Posterior cingulate gyrus (tissue), 11 donors: ENCODE measurements at regions not wholly inside any gene's neighbourhood (a gene's known extent, or its start where the extent isn't known, plus 50 kb on each side); places are given as distances from the start of the nearest gene placed in this dataset.

Experiments used
- DNase-seq, 10 donors: peaks; one replicate each; pipeline versions ENCODE4 v3.0.0 to v3.0.0-alpha.2; 2020 to 2021; ENCODE audit warnings: mixed read lengths in 3 of 10
- intact Hi-C: fragments of 100-400 bp; cut with DNase I; formaldehyde crosslinking; loops from one replicate; pipeline ENCODE4 v1.15.1; 2023

DNA sequence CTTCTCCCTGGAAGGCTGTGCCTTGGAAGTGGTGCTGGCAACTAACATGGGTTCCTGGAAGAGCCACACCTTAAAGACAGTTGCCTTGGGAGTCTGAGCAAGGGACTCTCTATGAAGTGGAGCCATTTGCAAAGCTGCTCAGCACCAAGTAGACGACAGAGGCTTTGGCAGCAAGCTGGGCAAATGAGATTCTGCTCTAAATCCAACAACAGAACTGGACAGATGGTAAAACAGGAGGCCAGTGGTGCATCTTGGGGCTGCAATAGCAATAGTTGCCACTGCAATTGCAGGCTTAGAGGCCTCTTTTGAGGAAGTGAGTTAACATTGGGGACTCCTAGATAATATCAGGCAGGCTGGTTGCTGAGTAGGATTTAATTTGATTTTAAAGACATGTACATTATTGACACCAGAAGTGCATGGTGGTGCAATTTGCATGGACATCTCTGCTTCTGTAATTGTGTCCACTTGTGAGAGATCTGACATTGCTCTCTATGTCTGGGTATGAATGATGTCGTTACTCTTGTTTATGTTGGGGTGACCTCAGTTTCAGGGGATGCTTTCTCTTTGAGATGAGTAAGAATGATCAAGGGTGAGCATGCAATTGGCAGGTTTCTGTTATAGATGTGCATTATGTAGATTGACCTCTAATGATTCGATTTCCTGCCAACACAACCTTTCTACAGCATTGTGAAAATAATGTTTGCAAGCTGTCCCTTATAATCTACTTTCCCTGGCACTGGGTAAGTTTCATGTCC is 568.3 kb upstream of the MEX3C start:
- intact Hi-C loops: no loop called here

DNA sequence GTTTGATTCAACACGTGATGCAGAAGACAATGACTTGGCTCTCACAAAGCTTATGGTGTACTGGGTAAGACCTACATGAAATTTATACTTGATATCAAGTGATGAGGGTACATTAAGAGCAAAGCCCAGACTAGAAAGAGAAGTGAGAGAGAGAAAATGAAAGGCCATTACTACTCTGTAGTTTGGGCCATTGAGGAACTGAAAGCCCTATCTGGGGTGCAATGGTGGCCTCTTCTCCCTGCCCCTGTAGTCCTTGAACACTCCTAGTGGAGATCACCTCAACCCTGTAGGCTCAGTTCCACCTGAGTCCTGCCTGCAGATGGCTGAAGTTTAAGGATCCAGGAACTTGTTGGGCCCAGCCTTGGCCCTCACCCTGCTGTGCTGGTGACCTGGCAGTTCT is 569.8 kb upstream of the MEX3C start:
- intact Hi-C loops: no loop called here
- DNase-seq: no peak

More for the DNA sequence above, 568.3 kb upstream of the MEX3C start:
- no peak for DNase-seq

- intact Hi-C loops: no loop called here
- DNase-seq: no peak
Measured at GRCh38 chr18:51778115-51778514, 561.9 kb upstream of the DCC start.

GRCh38 chr18:51789871-51790270 is 550.1 kb upstream of the DCC start:
- intact Hi-C loops: no loop called here
- no peak for DNase-seq

DNA sequence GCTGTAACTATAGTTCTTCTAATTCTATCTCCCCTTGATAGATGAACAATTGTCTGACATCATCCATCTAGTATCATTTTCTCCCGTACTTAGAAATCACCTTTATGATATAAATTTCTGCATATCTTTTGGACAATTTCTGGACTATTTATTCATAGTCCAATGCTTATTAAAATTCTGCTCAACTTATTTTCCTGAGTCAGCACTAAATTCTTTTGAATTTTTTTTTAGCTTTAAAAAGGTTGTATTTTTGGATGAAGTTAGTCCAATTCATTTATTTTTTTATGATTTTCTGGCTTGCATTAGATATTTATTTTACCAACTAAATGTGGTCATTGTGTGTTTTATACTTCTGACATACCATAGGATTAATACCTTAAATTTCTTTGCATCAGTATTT is 538.5 kb upstream of the DCC start:
- intact Hi-C loops: no loop called here

DNA sequence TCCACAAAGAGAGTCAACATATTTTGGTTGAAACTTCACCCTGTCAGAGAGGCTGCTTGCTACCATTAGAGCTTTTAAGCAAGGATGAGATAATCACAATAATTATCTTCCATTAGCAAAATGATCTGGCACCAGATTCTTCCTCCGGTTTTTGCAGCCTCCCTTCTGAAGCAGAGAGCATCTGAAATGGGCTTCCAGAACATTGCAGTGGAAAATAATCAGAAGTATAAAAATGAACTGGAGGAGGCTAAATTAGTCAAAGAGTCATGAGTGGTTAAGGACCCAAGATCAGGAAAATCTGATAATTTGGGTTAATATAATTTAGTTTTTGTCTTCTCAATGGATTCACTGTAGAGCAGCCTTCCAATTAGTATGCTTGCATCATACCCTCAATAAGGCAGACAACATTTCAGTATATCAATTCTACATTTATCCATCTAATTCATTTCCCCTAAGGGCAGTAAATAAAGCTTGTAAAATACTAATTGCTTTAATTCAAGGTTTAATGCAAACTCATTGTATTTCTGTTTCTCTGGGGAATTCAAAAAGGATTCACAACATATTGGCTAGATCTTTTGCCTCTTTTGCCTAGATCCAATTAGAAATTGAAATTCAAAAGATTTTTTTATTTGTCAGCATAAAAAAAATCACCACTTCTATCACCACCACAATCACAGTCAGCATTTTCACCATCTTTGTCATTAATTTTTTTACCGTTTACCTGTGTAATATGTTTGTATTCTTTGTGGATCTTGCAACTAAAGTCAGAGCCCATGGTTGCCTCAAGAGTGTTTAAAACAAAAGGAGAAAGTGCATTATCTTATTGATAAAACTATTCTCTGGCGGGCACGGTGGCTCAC is 537.2 kb upstream of the DCC start:
- intact Hi-C loops: no loop called here
- no peak for DNase-seq

More for the DNA sequence above, 538.5 kb upstream of the DCC start:
- DNase-seq: no peak

DNA sequence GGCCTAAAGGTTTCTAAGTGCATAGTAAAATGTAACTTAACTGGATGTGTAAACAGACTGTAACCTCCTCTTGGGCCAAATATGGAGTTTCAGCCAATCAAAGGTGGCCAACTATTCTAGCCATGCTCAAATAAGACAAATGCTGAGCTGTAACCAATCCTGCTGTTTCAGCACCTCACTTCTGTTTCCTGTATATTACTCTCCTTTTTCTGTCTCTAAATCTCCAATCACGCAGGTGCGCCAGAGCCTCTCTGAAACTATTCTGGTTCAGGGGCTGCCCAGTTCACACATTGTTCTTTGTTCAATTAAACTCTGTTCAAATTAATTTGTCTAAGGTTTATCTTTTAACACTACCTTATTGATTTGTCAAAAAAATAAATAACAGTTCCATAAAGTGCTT is 532.7 kb upstream of the DCC start:
- intact Hi-C loops: no loop called here

GRCh38 chr18:51811883-51812282 is 528.1 kb upstream of the DCC start:
- intact Hi-C loops: no loop called here
- no peak for DNase-seq

More for the DNA sequence above, 532.7 kb upstream of the DCC start:
- no peak for DNase-seq

- no peak for DNase-seq
- intact Hi-C loops: no loop called here
Measured at GRCh38 chr18:51813740-51814139, 526.3 kb upstream of the DCC start.

DNA sequence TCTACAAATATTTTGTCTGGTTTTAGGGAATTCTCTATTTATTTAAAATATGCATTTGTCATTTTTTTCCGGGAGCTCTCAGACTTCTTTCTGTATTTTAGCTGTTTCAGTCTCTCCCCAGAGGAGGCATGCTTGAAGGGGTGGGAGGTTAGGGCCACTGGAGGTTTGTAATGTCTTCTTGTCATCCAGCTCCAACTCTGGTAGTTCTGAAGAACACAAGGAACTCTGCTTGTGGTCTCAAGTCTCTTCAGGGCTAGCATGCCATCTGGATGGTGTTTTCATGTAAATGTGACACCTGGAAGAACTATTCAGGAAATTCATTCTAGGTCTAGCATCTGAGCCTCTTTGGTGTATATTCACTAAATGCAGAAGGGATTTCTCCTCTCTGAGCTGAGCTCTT is 518.4 kb upstream of the DCC start:
- intact Hi-C loops: no loop called here
- DNase-seq: no peak

- intact Hi-C loops: no loop called here
- DNase-seq: no peak
Measured at GRCh38 chr18:51824746-51825145, 515.3 kb upstream of the DCC start.

GRCh38 chr18:51833850-51834249 is 506.1 kb upstream of the DCC start:
- no peak for DNase-seq
- intact Hi-C loops: no loop called here

DNA sequence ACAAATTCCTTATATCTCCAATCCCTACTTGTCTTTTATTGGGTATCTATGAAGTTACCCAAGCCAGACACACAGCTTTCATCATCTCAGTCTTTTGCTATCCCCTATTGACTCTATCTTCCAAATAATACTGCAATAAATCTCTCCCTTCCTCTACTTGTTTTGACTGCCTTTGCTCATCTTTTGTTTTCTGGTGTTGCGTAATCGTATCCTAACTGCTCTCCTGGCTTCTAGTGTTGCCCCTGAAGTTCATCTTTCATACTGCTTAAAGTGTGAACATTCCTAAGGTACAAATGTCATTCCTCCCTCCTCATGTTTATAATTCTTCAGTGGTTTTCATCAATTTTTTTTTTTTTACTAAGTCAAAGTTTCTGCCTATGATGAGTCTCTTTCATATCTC is 491.3 kb upstream of the DCC start:
- DNase-seq: no peak
- intact Hi-C loops: no loop called here

DNA sequence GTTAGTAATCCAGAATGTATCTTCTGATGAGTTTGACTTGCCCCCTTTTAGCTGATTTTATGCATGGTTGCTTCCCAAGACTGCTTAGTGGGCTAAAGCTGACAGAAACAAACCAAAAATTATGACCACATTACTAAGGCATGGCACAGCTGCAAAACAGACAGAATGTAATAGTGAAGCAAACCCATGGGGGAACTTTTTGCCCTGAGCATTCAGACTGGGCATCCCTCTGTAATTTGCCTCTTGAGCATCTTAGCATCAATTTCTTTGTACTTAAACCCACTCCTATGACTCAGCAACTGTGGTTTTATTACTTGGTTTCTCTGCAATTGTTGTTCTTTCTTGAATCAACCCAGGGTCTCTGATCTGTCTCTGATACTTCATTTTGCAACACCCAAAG is 487.3 kb upstream of the DCC start:
- intact Hi-C loops: no loop called here
- no peak for DNase-seq

DNA sequence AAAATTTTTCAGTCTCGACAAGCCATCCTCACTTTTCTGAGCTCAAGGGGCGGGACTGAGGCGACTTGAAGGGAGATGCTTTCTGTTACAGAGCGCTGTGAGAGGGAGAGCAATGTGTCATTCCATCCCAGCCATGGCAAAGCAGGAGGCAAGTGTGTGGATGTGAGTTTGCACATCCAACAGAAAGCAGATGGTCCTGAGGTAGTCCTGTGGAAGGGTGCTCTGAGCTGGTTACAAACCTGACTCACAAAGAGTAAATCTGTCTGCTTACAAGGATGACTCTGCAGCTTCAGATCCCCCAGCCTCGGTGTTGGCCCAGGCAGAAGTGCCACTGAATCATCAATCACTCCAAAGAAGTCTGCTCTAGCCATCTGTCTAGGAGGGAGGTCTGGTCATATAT is 482.0 kb upstream of the DCC start:
- DNase-seq: peak in 7 of 10 donors; percentile 11 to 85 (median 38)
- intact Hi-C loops: no loop called here

DNA sequence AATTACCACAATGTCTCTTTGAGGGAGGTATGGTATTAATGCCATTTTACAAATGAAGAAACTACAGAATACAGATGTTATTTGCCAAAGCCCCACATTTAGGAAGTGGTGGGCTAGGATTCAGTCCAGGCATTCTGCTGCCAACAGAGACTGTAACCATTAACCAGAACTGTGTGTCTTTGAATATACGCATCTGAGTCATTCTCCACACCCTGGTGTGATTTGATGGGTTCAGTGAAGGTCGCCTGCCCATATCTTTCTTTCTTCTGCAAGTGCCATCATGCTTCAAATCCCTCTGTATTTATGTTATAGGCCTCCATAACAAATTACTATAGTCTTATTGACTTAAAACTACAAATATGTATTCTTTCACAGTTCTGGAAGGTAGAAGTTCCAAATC is 479.0 kb upstream of the DCC start:
- no peak for DNase-seq

DNA sequence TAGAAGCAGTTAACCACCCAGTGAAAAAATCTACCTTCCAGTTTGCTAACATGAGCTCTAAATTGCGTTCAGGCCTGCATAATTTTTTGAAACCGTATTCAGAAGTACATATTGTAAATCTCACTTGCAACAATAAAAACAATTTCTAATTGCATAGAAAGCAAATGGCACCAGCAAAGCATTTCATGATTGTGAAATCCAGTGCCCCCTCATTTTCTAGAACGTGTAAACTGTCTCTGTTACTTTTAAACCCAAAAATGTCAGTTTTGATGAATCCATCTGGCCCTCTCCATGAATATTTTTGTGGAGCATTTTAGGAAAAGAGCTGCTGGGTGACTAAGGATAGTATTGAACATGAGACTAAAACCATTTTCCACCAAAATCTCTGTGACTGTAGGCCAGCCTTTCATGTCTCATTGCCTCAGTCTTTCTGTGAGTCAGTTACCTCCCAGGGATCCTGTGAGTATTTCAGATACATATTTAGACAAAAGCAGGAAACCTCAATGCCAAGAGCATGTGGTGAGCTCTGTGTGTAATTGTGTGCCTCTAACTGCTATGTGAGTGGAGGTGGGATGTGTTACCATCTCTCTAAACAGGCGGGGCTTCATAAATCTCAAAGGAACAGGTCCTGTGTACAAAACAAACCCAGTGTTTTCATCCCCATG is 477.8 kb upstream of the DCC start:
- intact Hi-C loops: no loop called here
- DNase-seq: no peak

More for the DNA sequence above, 479.0 kb upstream of the DCC start:
- intact Hi-C loops: no loop called here

- intact Hi-C loops: no loop called here
- peak in 2 of 10 donors; percentile 73 to 80 for DNase-seq
Measured at GRCh38 chr18:51864219-51864965, 475.6 kb upstream of the DCC start.

DNA sequence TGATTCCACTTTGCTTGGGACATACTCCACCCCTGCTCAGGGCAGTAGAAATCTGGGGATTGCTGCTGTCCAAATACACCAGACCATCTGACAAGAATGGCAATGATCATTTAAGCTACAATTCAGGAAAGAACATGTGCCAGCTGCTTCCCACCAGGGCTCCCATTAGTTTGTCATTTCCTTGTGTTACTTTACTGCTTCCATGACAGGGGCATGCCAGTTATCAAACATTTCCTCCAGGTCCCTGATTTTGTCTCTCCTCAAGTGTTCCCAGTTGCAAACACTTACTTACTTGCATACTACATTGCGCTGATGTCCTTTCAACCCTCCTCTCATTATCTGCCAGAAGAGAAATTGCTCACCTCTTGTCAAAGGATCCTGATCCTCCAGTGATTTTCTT is 474.5 kb upstream of the DCC start:
- intact Hi-C loops: no loop called here
- no peak for DNase-seq

- DNase-seq: no peak
- intact Hi-C loops: no loop called here
Measured at GRCh38 chr18:51867767-51868166, 472.2 kb upstream of the DCC start.

GRCh38 chr18:51878724-51879123 is 461.3 kb upstream of the DCC start:
- intact Hi-C loops: no loop called here
- DNase-seq: no peak
